Psoas muscle (tissue), 7 donors: ENCODE measurements at regions not wholly inside any gene's neighbourhood (a gene's known extent, or its start where the extent isn't known, plus 50 kb on each side); places are given as distances from the start of the nearest gene placed in this dataset.
"Not testable (repeated sequence)": the region's sequence is repeated elsewhere in the genome, so short reads cannot be mapped to it uniquely, and the experiment has no call there.

Source experiments
- ATAC-seq, 4 donors: fragments of 200-7000 bp; cut with Tn5 transposase; one replicate each; pipeline ENCODE4 v1.9.1; 2020; ENCODE audit warnings: moderate library complexity in 3 of 4, mild to moderate bottlenecking in 2 of 4
- DNase-seq, 2 donors: peaks; one replicate each; pipeline ENCODE4 v3.0.0-alpha.2; 2020
- H3K27ac ChIP-seq: fragments of 200-600 bp; one replicate; pipeline ENCODE4 v1.8.0; 2022
- H3K27me3 ChIP-seq, 3 donors: fragments of 200-600 bp in 1 of 3; one replicate each; pipeline versions ENCODE4 v1.6.1 to v1.8.0; 2013 to 2022; ENCODE audit warnings: low read length in 2 of 3, mild to moderate bottlenecking in 2 of 3, moderate library complexity in 1 of 3; ENCODE audit not compliant: insufficient read depth in 3 of 3
- H3K36me3 ChIP-seq, 2 donors: fragments of 200-600 bp in 1 of 2; one replicate each; pipeline versions ENCODE4 v1.6.1 to v1.8.0; 2013 to 2022; ENCODE audit warnings: low read depth in 1 of 2, mild to moderate bottlenecking in 1 of 2, moderate library complexity in 1 of 2; ENCODE audit not compliant: insufficient read depth in 1 of 2
- H3K4me1 ChIP-seq: fragments of 200-600 bp; one replicate; pipeline ENCODE4 v1.8.0; 2022
- H3K4me3 ChIP-seq: fragments of 200-600 bp; one replicate; pipeline ENCODE4 v1.8.0; 2022; ENCODE audit warnings: mild to moderate bottlenecking
- H3K9me3 ChIP-seq: fragments of 200-600 bp; one replicate; pipeline ENCODE4 v1.8.0; 2022
- CTCF ChIP-seq: fragments of 200-600 bp; IDR thresholded peaks from one replicate; pipeline ENCODE4 v1.8.0; 2022; ENCODE audit warnings: antibody characterized with exemption
- WGBS, 3 donors: extraction: QIAGEN DNeasy Blood & Tissue Kit; methylation state at CpG; one replicate each; pipeline versions ENCODE4 v1.1.6 to v1.1.7; 2013; 5-methylcytosine and 5-hydroxymethylcytosine counted together
- intact Hi-C, 2 donors: fragments of 100-400 bp; cut with DNase I; formaldehyde crosslinking; loops; one replicate each; pipeline versions ENCODE4 v1.11.0 to v1.14.2; 2022
- donor health status: healthy with polysubstance abuse.
- donor health status: DM: no; HTN: no; CAD: no; lungs with moderate emphysema.
- donor health status: Bipolar disorder and iron deficiency.
- donor health status: healthy.
- donor health status: DM: yes; HTN: yes; CAD: no.
- donor health status: DM: no; HTN: no; CAD: no.
- donor health status: DM: yes; HTN: yes; CAD: no.

GRCh38 chr3:39705351-39705900 lies 104.0 kb upstream of the MYRIP start:
- 87 to 96% (median 87%) methylated on average over 1 of the region's 1 CpG for WGBS, 3 donors

GRCh38 chr3:39707314-39707909 lies 102.0 kb upstream of the MYRIP start:
- Histone ChIP-seq H3K27ac (no peak overlapping the region), H3K9me3 (no peaks in the 10 kb centered on the region), H3K4me3 (no peak overlapping the region), H3K36me3 (no peaks in the 10 kb centered on the region), H3K27me3 (no peaks in the 10 kb centered on the region), H3K4me1 (no peaks in the 10 kb centered on the region)
- 16 to 22% (median 21%) methylated on average over 5 of the region's 5 CpGs for WGBS, 3 donors
- DNase-seq (no peak), ATAC-seq (peak in 1 of 4 donors; percentile 49)
- intact Hi-C loops = loop anchor here (5.0 kb wide), 1 partner anchor 470 kb away; no protein-coding TSS in a partner anchor
- peak; percentile 71 for TF ChIP-seq CTCF

More at GRCh38 chr3:39705351-39705900, 104.0 kb upstream of the MYRIP start:
- H3K9me3 ChIP-seq = no peaks in the 10 kb centered on the region
- no peak for DNase-seq
- no peaks in the 10 kb centered on the region for H3K27me3 ChIP-seq
- intact Hi-C loops = loop anchor here (5.0 kb wide), 1 partner anchor 472 kb away; no protein-coding TSS in a partner anchor
- no peak for TF ChIP-seq CTCF
- H3K36me3 ChIP-seq = no peaks in the 10 kb centered on the region
- H3K4me1 ChIP-seq = no peaks in the 10 kb centered on the region
- no peak overlapping the region for H3K4me3 ChIP-seq
- ATAC-seq = no peak
- H3K27ac ChIP-seq = no peak overlapping the region

- Histone ChIP-seq H3K4me1 (no peaks in the 10 kb centered on the region), H3K36me3 (no peaks in the 10 kb centered on the region), H3K27me3 (no peaks in the 10 kb centered on the region), H3K4me3 (no peak overlapping the region), H3K9me3 (no peaks in the 10 kb centered on the region), H3K27ac (no peak overlapping the region)
- TF ChIP-seq CTCF = no peak
- ATAC-seq = no peak
- intact Hi-C loops = no loop called here
- WGBS, 3 donors = 75 to 93% (median 76%) methylated on average over 4 of the region's 4 CpGs
- no peak for DNase-seq
Measured at GRCh38 chr3:39712413-39713048, 96.9 kb upstream of the MYRIP start.

- DNase-seq, H3K36me3 ChIP-seq, intact Hi-C loops, H3K4me3 ChIP-seq, H3K27ac ChIP-seq, H3K27me3 ChIP-seq, ATAC-seq, H3K9me3 ChIP-seq, H3K4me1 ChIP-seq: not testable (repeated sequence)
- 93 to 94% (median 94%) methylated on average over 22 to 24 of the region's 24 CpGs for WGBS, 3 donors
Measured at GRCh38 chr3:39713341-39713740, 96.1 kb upstream of the MYRIP start.

- intact Hi-C loops = no loop called here
Measured at GRCh38 chr3:39716849-39717248, 92.6 kb upstream of the MYRIP start.

More at GRCh38 chr3:39716849-39717248, 92.6 kb upstream of the MYRIP start:
- Histone ChIP-seq H3K4me1 (no peaks in the 10 kb centered on the region), H3K27ac (no peak overlapping the region), H3K9me3 (no peaks in the 10 kb centered on the region), H3K36me3 (no peaks in the 10 kb centered on the region), H3K4me3 (no peak overlapping the region), H3K27me3 (no peaks in the 10 kb centered on the region)
- no peak for ATAC-seq
- WGBS, 3 donors = 71 to 74% (median 72%) methylated on average over 3 of the region's 3 CpGs
- DNase-seq = no peak
- no peak for TF ChIP-seq CTCF
